SK-N-SH treated with all-trans-retinoic acid at 6 μM for 48 hours (cell line): ENCODE measurements at regions not wholly inside any gene's neighbourhood (a gene's known extent, or its start where the extent isn't known, plus 50 kb on each side); places are given as distances from the start of the nearest gene placed in this dataset.

ENCODE experiments used
- ARNTL ChIP-seq: fragments of 450-650 bp; formaldehyde crosslinking; IDR thresholded peaks from 2 replicates; pipeline ENCODE4 v1.5.0; 2020; ENCODE audit warnings: low read depth, mild to moderate bottlenecking, moderate library complexity, borderline replicate concordance
- ESRRG ChIP-seq: fragments of 250-450 bp; sonication (Bioruptor Pico); IDR thresholded peaks from 2 replicates; pipeline ENCODE4 v1.6.1; 2021; ENCODE audit warnings: mild to moderate bottlenecking
- TCF4 ChIP-seq: fragments of 250-450 bp; sonication (Bioruptor Pico); IDR thresholded peaks from 2 replicates; pipeline ENCODE4 v1.8.0; 2021; ENCODE audit warnings: mild to moderate bottlenecking, moderate library complexity, borderline replicate concordance
- TOX ChIP-seq: fragments of 250-450 bp; sonication (Bioruptor Pico); IDR thresholded peaks from 2 replicates; pipeline ENCODE4 v1.8.0; 2021; ENCODE audit warnings: mild to moderate bottlenecking, moderate library complexity, borderline replicate concordance
- ZFP30 ChIP-seq: fragments of 450-650 bp; formaldehyde crosslinking; IDR thresholded peaks from 2 replicates; pipeline ENCODE4 v1.5.0; 2022; ENCODE audit warnings: mild to moderate bottlenecking, moderate library complexity
- ZNF565 ChIP-seq: fragments of 450-650 bp; formaldehyde crosslinking; conservative IDR thresholded peaks from 2 replicates; pipeline ENCODE4 v1.5.0; 2020; ENCODE audit warnings: low read depth, mild to moderate bottlenecking, moderate library complexity
- TF ChIP-seq, protein P1 (sequence below): fragments of 250-450 bp; sonication (Bioruptor Pico); IDR thresholded peaks from 2 replicates; pipeline ENCODE4 v1.8.0; 2020; ENCODE audit warnings: mild to moderate bottlenecking, moderate library complexity, borderline replicate concordance
- TF ChIP-seq, protein P2 (sequence below): fragments of 250-450 bp; sonication (Bioruptor Pico); IDR thresholded peaks from 2 replicates; pipeline ENCODE4 v1.5.1; 2021; ENCODE audit warnings: mild to moderate bottlenecking, moderate library complexity

DNA sequence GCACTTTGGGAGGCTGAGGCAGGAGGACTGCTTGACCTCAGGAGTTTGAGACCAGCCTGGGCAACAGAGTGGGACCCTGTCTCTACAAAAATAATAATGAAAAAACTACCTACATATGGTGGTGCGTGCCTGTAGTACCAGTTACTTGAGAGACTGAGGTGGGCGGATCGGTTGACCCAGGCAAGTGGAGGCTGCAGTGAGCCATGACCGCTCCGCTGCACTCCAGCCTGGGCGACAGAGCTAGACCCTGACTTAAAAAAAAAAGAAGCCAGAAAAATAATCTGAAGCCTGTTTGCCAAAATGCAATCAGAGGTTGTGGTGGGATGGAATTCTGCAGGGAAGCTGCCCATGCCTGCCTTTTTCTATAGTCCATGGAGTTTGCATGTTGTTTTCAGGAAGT, 50.4 kb upstream of the GGTA1 start:
- TF ChIP-seq ESRRG (CRISPR knock-in tag) (no peak), ZNF565 (CRISPR knock-in tag) (no peak), ARNTL (no peak), TCF4 (CRISPR knock-in tag) (no peak), TOX (CRISPR knock-in tag) (no peak), ZFP30 (no peak)
- TF ChIP-seq, protein P1, sequence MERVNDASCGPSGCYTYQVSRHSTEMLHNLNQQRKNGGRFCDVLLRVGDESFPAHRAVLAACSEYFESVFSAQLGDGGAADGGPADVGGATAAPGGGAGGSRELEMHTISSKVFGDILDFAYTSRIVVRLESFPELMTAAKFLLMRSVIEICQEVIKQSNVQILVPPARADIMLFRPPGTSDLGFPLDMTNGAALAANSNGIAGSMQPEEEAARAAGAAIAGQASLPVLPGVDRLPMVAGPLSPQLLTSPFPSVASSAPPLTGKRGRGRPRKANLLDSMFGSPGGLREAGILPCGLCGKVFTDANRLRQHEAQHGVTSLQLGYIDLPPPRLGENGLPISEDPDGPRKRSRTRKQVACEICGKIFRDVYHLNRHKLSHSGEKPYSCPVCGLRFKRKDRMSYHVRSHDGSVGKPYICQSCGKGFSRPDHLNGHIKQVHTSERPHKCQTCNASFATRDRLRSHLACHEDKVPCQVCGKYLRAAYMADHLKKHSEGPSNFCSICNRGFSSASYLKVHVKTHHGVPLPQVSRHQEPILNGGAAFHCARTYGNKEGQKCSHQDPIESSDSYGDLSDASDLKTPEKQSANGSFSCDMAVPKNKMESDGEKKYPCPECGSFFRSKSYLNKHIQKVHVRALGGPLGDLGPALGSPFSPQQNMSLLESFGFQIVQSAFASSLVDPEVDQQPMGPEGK (CRISPR knock-in tag): no peak
- TF ChIP-seq, protein P2, sequence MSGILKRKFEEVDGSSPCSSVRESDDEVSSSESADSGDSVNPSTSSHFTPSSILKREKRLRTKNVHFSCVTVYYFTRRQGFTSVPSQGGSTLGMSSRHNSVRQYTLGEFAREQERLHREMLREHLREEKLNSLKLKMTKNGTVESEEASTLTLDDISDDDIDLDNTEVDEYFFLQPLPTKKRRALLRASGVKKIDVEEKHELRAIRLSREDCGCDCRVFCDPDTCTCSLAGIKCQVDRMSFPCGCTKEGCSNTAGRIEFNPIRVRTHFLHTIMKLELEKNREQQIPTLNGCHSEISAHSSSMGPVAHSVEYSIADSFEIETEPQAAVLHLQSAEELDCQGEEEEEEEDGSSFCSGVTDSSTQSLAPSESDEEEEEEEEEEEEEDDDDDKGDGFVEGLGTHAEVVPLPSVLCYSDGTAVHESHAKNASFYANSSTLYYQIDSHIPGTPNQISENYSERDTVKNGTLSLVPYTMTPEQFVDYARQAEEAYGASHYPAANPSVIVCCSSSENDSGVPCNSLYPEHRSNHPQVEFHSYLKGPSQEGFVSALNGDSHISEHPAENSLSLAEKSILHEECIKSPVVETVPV: no peak
